ENCODE measurements at regions not wholly inside any gene's neighbourhood (a gene's known extent, or its start where the extent isn't known, plus 50 kb on each side); places are given as distances from the start of the nearest gene placed in this dataset.
"Not testable (repeated sequence)": the region's sequence is repeated elsewhere in the genome, so short reads cannot be mapped to it uniquely, and the experiment has no call there.

DNA sequence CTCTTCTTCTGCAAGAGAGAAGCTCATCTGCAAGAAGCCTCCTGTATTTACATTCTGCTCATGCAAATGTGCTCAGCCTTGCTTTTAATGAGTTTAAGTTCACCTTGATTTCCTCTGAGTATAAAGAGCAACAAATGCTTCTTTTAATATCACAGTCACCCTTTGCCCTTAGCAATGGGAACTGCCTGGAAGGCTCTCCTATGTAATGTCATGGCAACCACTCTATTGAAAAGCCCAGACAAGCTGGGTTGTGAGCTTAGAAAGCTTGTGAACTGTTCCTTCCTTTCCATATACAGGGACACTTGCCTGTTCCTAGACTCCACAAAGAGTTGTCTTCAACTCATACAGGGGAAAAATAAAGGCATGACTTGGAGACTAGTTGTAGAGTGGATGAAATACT lies 208.1 kb downstream of the ATP6V0E2 start:
- TF ChIP-seq, protein P1, sequence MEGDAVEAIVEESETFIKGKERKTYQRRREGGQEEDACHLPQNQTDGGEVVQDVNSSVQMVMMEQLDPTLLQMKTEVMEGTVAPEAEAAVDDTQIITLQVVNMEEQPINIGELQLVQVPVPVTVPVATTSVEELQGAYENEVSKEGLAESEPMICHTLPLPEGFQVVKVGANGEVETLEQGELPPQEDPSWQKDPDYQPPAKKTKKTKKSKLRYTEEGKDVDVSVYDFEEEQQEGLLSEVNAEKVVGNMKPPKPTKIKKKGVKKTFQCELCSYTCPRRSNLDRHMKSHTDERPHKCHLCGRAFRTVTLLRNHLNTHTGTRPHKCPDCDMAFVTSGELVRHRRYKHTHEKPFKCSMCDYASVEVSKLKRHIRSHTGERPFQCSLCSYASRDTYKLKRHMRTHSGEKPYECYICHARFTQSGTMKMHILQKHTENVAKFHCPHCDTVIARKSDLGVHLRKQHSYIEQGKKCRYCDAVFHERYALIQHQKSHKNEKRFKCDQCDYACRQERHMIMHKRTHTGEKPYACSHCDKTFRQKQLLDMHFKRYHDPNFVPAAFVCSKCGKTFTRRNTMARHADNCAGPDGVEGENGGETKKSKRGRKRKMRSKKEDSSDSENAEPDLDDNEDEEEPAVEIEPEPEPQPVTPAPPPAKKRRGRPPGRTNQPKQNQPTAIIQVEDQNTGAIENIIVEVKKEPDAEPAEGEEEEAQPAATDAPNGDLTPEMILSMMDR (IDR thresholded peaks at IDR 0.05; ENCODE audit: insufficient read depth, low read length): not testable (repeated sequence)
- not testable (repeated sequence) for TF ChIP-seq POLR2AphosphoS5 (IDR thresholded peaks at IDR 0.05; ENCODE audit: low read depth)

All from HL-60 (cell line).